HCT116 (cell line): ENCODE measurements at regions not wholly inside any gene's neighbourhood (a gene's known extent, or its start where the extent isn't known, plus 50 kb on each side); places are given as distances from the start of the nearest gene placed in this dataset.

Source experiments
- ATAC-seq: fragments of 200-7000 bp; cut with Tn5 transposase; 2 replicates; pipeline ENCODE4 v1.9.1; 2020; ENCODE audit warnings: mild to moderate bottlenecking, moderate library complexity
- BruUV-seq: library from RNA; stranded (reverse); fragments of 400-500 nt; replicated peaks from 2 replicates; lab custom pipeline; 2021; lab: Mats Ljungman, UMichigan
- CTCF ChIA-PET: fragments of 300-600 bp; sonication (Branson Sonifier 250); formaldehyde crosslinking; loops from one replicate; lab custom pipeline; 2021; ENCODE audit warnings: antibody characterized with exemption; lab: Charles Lee
- POLR2A ChIA-PET: fragments of 300-600, 350-600 bp; sonication (Branson Sonifier 250); formaldehyde crosslinking; loops from one replicate; lab custom pipeline; 2021; ENCODE audit warnings: antibody characterized with exemption; lab: Charles Lee
- RAD21 ChIA-PET, 2 experiments: fragments of 300-600 bp; sonication (Branson Sonifier 250); formaldehyde crosslinking; loops; one replicate each; lab custom pipeline; 2023; ENCODE audit warnings: low total read pairs in 2 of 2; ENCODE audit not compliant: uncharacterized antibody in 2 of 2, unreplicated experiment in 2 of 2, low non-redundant PET in 1 of 2; lab: Charles Lee
- DNase-seq: peaks from one replicate; pipeline ENCODE4 v3.0.0-alpha.2; 2010; ENCODE audit warnings: low read depth, low spot score
- H2AFZ ChIP-seq: fragments of 200-600 bp; shearing (Covaris generic), sonication (generic); 2 replicates; pipeline ENCODE4 v1.6.1; 2017; ENCODE audit warnings: low read depth, mixed run types, mixed read lengths, antibody characterized with exemption, low read length; ENCODE audit not compliant: poor library complexity, severe bottlenecking
- H3K27ac ChIP-seq: 2 replicates; pipeline ENCODE4 v1.5.1; 2012; ENCODE audit warnings: low read depth, low read length
- H3K27me3 ChIP-seq: fragments of 200-600 bp; sonication (generic); 2 replicates; pipeline ENCODE4 v1.6.1; 2016; ENCODE audit warnings: mixed run types, low read length, mixed read lengths; ENCODE audit not compliant: insufficient read depth
- H3K36me3 ChIP-seq, 2 experiments: fragments of 200-500 bp in 1 of 2; fragments of 200-600 bp in 1 of 2; sonication (Bioruptor generic) in 1 of 2; sonication (generic) in 1 of 2; 2 replicates each; pipeline versions ENCODE4 v1.5.1 to v1.6.1; 2014 to 2016; ENCODE audit warnings: low read length in 2 of 2, inconsistent platforms in 1 of 2, mixed read lengths in 1 of 2, mixed run types in 1 of 2; ENCODE audit not compliant: insufficient read depth in 2 of 2, control insufficient read depth in 1 of 2
- H3K4me1 ChIP-seq, 2 experiments: fragments of 200-600 bp in 1 of 2; sonication (generic) in 1 of 2; 2 replicates each; pipeline versions ENCODE4 v1.5.1 to v1.6.1; 2012 to 2017; ENCODE audit warnings: low read length in 2 of 2, inconsistent platforms in 1 of 2, mild to moderate bottlenecking in 1 of 2, mixed read lengths in 1 of 2, mixed run types in 1 of 2, moderate library complexity in 1 of 2; ENCODE audit not compliant: insufficient read depth in 2 of 2, control insufficient read depth in 1 of 2
- H3K4me2 ChIP-seq: fragments of 200-600 bp; sonication (generic); 2 replicates; pipeline ENCODE4 v1.6.1; 2017; ENCODE audit warnings: mixed run types, low read length, mixed read lengths
- H3K4me3 ChIP-seq, 2 experiments: fragments of 200-600 bp in 1 of 2; sonication (generic) in 1 of 2; replicated peaks in 1 of 2; 2 replicates each; pipeline ENCODE4 v1.5.1; 2011 to 2016; ENCODE audit warnings: low read length in 2 of 2, control low read depth in 1 of 2, low read depth in 1 of 2, mild to moderate bottlenecking in 1 of 2, mixed read lengths in 1 of 2, mixed run types in 1 of 2
- H3K79me2 ChIP-seq: fragments of 200-600 bp; sonication (generic); 2 replicates; pipeline ENCODE4 v1.6.1; 2017; ENCODE audit warnings: mild to moderate bottlenecking, mixed run types, low read length, moderate library complexity, mixed read lengths; ENCODE audit not compliant: insufficient read depth
- H3K9ac ChIP-seq: fragments of 200-600 bp; sonication (generic); 2 replicates; pipeline ENCODE4 v1.6.1; 2016; ENCODE audit warnings: low read length, mixed read lengths
- H3K9me2 ChIP-seq: fragments of 200-600 bp; sonication (generic), shearing (Covaris generic); 2 replicates; pipeline ENCODE4 v1.6.1; 2017; ENCODE audit warnings: mixed run types, mild to moderate bottlenecking, moderate library complexity; ENCODE audit not compliant: insufficient read depth
- H3K9me3 ChIP-seq, 2 experiments: fragments of 200-500 bp in 1 of 2; fragments of 200-600 bp in 1 of 2; sonication (Bioruptor generic) in 1 of 2; sonication (generic) in 1 of 2; 2 replicates each; pipeline ENCODE4 v1.6.1; 2014 to 2017; ENCODE audit warnings: low read length in 2 of 2, mixed read lengths in 2 of 2, inconsistent platforms in 1 of 2, low read depth in 1 of 2, mild to moderate bottlenecking in 1 of 2, mixed run types in 1 of 2, moderate library complexity in 1 of 2; ENCODE audit not compliant: control insufficient read depth in 1 of 2, insufficient read depth in 1 of 2
- H4K20me1 ChIP-seq: fragments of 200-600 bp; sonication (generic), shearing (Covaris generic); 2 replicates; pipeline ENCODE4 v1.6.1; 2017; ENCODE audit warnings: mixed run types, mild to moderate bottlenecking, moderate library complexity; ENCODE audit not compliant: insufficient read depth
- ATF3 ChIP-seq: IDR thresholded peaks from 2 replicates; pipeline ENCODE4 v1.6.1; 2012
- CBX3 ChIP-seq: IDR thresholded peaks from 2 replicates; pipeline ENCODE4 v1.6.1; 2012; ENCODE audit warnings: low read depth
- CEBPB ChIP-seq: IDR thresholded peaks from 2 replicates; pipeline ENCODE4 v1.6.1; 2012; ENCODE audit warnings: low read depth
- CTCF ChIP-seq, 3 experiments: fragments of 200-600 bp in 1 of 3; sonication (generic) in 1 of 3; IDR thresholded peaks in 2 of 3; conservative IDR thresholded peaks in 1 of 3; 2 replicates each; pipeline ENCODE4 v1.5.1; 2012 to 2017; ENCODE audit warnings: low read depth in 2 of 3, low read length in 2 of 3, antibody characterized with exemption in 1 of 3, borderline replicate concordance in 1 of 3, control low read depth in 1 of 3, mild to moderate bottlenecking in 1 of 3, mixed read lengths in 1 of 3, mixed run types in 1 of 3, moderate library complexity in 1 of 3; ENCODE audit not compliant: insufficient read depth in 1 of 3
- EGR1 ChIP-seq: IDR thresholded peaks from 2 replicates; pipeline ENCODE4 v1.6.1; 2012; ENCODE audit warnings: low read depth
- ELF1 ChIP-seq: IDR thresholded peaks from 2 replicates; pipeline ENCODE4 v1.6.1; 2012; ENCODE audit warnings: low read depth, borderline replicate concordance
- EZH2phosphoT487 ChIP-seq: fragments of 200-600 bp; IDR thresholded peaks from 2 replicates; pipeline ENCODE4 v1.6.1; 2018; ENCODE audit warnings: antibody characterized with exemption, borderline replicate concordance
- FOSL1 ChIP-seq: IDR thresholded peaks from 2 replicates; pipeline ENCODE4 v1.6.1; 2012; ENCODE audit warnings: low read depth
- MAX ChIP-seq: IDR thresholded peaks from 2 replicates; pipeline ENCODE4 v1.6.1; 2012
- POLR2A ChIP-seq: IDR thresholded peaks from 2 replicates; pipeline ENCODE4 v1.7.0; 2011; ENCODE audit warnings: borderline replicate concordance; ENCODE audit not compliant: insufficient read depth, insufficient read length; ENCODE audit errors: extremely low read depth
- POLR2AphosphoS5 ChIP-seq: IDR thresholded peaks from 2 replicates; pipeline ENCODE4 v1.6.1; 2011; ENCODE audit warnings: mild to moderate bottlenecking, low read depth, low read length, moderate library complexity
- RAD21 ChIP-seq: IDR thresholded peaks from 2 replicates; pipeline ENCODE4 v1.6.1; 2012; ENCODE audit warnings: low read depth, mild to moderate bottlenecking
- SIN3A ChIP-seq: IDR thresholded peaks from 2 replicates; pipeline ENCODE4 v1.6.1; 2012; ENCODE audit warnings: low read depth
- SP1 ChIP-seq: IDR thresholded peaks from 2 replicates; pipeline ENCODE4 v1.6.1; 2012; ENCODE audit warnings: low read depth
- SRF ChIP-seq: IDR thresholded peaks from 2 replicates; pipeline ENCODE4 v1.6.1; 2012; ENCODE audit warnings: low read depth
- TCF7L2 ChIP-seq: IDR thresholded peaks from 2 replicates; pipeline ENCODE4 v1.7.0; 2011; ENCODE audit warnings: borderline replicate concordance, inconsistent platforms; ENCODE audit not compliant: insufficient read depth, insufficient read length; ENCODE audit errors: extremely low read depth
- YY1 ChIP-seq: IDR thresholded peaks from 2 replicates; pipeline ENCODE4 v1.6.1; 2011; ENCODE audit warnings: low read length, low read depth, moderate library complexity, mild to moderate bottlenecking; ENCODE audit not compliant: insufficient replicate concordance; ENCODE audit errors: extremely low read depth
- ZNF274 ChIP-seq: fragments of 200-500 bp; sonication (Bioruptor generic); IDR thresholded peaks from 2 replicates; pipeline ENCODE4 v1.6.1; 2014; ENCODE audit warnings: mild to moderate bottlenecking, low read depth, low read length, inconsistent platforms
- intact Hi-C: fragments of 100-400 bp; cut with micrococcal nuclease; formaldehyde crosslinking; loops from 2 replicates; pipeline ENCODE4 v1.10.0; 2022
- TF ChIP-seq, protein P1 (sequence below): IDR thresholded peaks from 2 replicates; pipeline ENCODE4 v1.6.1; 2011; ENCODE audit warnings: mild to moderate bottlenecking, low read length, moderate library complexity; ENCODE audit not compliant: insufficient replicate concordance; ENCODE audit errors: extremely low read depth

- Histone ChIP-seq H3K36me3 (no peaks in the 10 kb centered on the region), H3K4me1 (no peaks in the 10 kb centered on the region), H3K4me3 (no peak overlapping the region), H3K9me3 (no peaks in the 10 kb centered on the region), H3K4me2 (no peak overlapping the region), H3K27me3 (no peaks in the 10 kb centered on the region), H2AFZ (no peak overlapping the region), H3K9me2 (no peaks in the 10 kb centered on the region), H3K27ac (no peak overlapping the region), H3K79me2 (no peaks in the 10 kb centered on the region), H3K9ac (no peak overlapping the region), H4K20me1 (no peaks in the 10 kb centered on the region)
- no peak for TF ChIP-seq ZNF274
- TF ChIP-seq POLR2A: no peak
- no peak for TF ChIP-seq FOSL1
- TF ChIP-seq EGR1: no peak
- no peak for TF ChIP-seq SRF
- TF ChIP-seq CBX3: no peak
- TF ChIP-seq EZH2phosphoT487: no peak
- no peak for TF ChIP-seq YY1
- TF ChIP-seq POLR2AphosphoS5: no peak
- no peak for TF ChIP-seq RAD21
- TF ChIP-seq ATF3: no peak
- TF ChIP-seq CEBPB: no peak
- no peak for TF ChIP-seq ELF1
- TF ChIP-seq TCF7L2: no peak
- TF ChIP-seq CTCF (IDR thresholded peaks at IDR 0.05 in 2 of 3, conservative IDR thresholded peaks at IDR 0.05 in 1 of 3; ENCODE audit: borderline replicate concordance in 1 of 3, insufficient read depth in 1 of 3, low read depth in 2 of 3, low read length in 2 of 3): no peak
- no peak for TF ChIP-seq SIN3A
- TF ChIP-seq MAX: no peak
- TF ChIP-seq SP1: no peak
- TF ChIP-seq, protein P1, sequence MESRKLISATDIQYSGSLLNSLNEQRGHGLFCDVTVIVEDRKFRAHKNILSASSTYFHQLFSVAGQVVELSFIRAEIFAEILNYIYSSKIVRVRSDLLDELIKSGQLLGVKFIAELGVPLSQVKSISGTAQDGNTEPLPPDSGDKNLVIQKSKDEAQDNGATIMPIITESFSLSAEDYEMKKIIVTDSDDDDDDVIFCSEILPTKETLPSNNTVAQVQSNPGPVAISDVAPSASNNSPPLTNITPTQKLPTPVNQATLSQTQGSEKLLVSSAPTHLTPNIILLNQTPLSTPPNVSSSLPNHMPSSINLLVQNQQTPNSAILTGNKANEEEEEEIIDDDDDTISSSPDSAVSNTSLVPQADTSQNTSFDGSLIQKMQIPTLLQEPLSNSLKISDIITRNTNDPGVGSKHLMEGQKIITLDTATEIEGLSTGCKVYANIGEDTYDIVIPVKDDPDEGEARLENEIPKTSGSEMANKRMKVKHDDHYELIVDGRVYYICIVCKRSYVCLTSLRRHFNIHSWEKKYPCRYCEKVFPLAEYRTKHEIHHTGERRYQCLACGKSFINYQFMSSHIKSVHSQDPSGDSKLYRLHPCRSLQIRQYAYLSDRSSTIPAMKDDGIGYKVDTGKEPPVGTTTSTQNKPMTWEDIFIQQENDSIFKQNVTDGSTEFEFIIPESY: no peak
- intact Hi-C loops: no loop called here
- ChIA-PET CTCF (no interaction called here), POLR2A (no interaction called here), RAD21 (no interaction called here)
- no peak for DNase-seq
- no TSS peak for BruUV-seq
- ATAC-seq: no peak
Observed at GRCh38 chr5:6145616-6146237, 232.6 kb downstream of the MED10 start.
